Prostate gland (tissue), 2 donors: ENCODE measurements at regions not wholly inside any gene's neighbourhood (a gene's known extent, or its start where the extent isn't known, plus 50 kb on each side); places are given as distances from the start of the nearest gene placed in this dataset.

Experiments used
- CTCF ChIP-seq, 4 experiments: fragments of 200-600 bp in 2 of 4; fragments of 450-650 bp in 2 of 4; sonication (generic) in 2 of 4; IDR thresholded peaks; 1 replicate in 3 of 4; 2 replicates in 1 of 4; pipeline ENCODE4 v1.5.1; 2016 to 2019; ENCODE audit warnings: antibody characterized with exemption in 4 of 4, mild to moderate bottlenecking in 2 of 4, moderate library complexity in 2 of 4
- POLR2AphosphoS5 ChIP-seq: sonication (generic); formaldehyde crosslinking; IDR thresholded peaks from one replicate; pipeline ENCODE4 v1.6.1; 2017; ENCODE audit warnings: antibody characterized with exemption

- TF ChIP-seq CTCF (IDR thresholded peaks at IDR 0.05) (no peak), POLR2AphosphoS5 (no peak)
Observed at GRCh38 chr4:127528302-127528701, 104.5 kb upstream of the INTU start.
